Activated CD4-positive, alpha-beta T cell treated with anti-CD3 and anti-CD28 coated beads, Interleukin-2, Interleukin-6, amounts not matched to agents 100 ng/mL and 50 ng/mL, durations not matched to agents 16 hours and 8 hours (primary cell): ENCODE measurements at regions not wholly inside any gene's neighbourhood (a gene's known extent, or its start where the extent isn't known, plus 50 kb on each side); places are given as distances from the start of the nearest gene placed in this dataset.

Source experiments
- DNase-seq: peaks from one replicate; pipeline ENCODE4 v3.0.0-alpha.2; 2020

DNA sequence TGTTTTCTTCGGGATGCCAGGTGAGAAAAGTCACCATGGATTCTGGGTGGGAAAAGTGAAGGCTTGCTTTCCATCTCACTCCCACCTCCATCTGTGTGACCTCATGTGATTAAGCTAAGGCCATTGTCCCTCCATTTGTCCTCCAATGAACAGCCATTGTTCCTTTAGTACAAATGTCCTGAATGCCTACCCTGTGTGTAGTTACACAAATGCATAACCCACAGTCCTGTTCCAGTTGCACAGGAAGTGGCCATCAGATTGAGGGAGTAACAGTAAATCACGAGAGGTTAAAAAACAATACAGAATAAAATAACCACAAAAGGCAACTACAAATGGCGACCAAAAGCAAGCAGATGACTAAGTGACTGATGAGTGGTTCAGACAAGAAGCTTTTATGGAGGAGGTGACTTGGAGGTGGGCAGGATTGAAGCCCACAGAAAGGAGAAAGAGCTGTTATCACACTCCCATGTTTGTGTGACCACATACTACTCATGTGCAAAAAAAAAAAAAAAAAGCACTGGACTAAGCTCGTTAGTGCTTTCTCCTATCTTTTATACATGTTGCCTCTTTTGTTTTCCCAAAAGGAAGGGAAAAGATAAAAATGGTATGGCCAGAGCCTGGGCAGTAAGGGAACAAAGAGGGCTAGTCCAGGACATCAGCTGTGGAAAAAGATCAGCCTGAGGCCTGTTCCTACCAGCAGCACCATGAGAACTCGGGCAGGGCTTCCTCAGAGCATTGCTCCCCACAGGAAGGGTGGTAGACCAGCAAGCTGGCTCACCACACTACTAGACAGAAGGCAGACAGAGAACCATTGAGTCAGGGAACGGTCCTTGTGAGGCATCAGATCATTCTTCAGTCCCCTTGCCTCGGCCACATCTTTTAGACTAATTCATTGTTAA, 111.0 kb downstream of the TFAP2A start:
- no peak for DNase-seq

DNA sequence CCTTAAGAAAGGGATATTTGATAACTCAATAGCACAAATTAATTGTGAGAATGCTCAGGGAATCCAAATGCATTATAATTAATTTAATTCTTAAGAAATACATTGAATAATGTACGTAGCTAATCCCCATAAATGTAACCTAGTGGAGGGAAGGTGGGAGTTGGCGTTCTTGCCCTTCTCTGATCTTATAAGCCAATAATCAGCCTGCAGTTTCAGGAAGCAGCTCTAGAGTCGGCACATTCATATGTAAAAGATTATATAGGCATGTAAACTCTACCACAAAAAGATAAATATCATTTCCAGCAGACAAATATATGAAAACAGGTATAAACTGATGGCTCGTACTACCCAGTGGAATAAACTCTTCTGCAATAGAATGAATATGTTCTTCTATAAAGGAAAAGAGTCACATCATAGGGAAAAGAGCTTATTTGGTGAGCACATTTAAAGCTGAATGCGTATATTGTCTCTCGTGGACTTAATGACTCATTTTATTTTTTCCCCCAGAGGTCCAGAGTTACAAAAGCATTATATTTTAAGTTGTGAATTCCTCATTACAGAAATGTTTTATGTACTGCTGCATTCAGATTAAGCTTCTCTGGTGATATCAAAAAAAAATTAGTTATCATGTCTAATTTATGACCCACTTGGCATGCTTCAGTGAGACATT, 112.2 kb downstream of the TFAP2A start:
- no peak for DNase-seq

DNA sequence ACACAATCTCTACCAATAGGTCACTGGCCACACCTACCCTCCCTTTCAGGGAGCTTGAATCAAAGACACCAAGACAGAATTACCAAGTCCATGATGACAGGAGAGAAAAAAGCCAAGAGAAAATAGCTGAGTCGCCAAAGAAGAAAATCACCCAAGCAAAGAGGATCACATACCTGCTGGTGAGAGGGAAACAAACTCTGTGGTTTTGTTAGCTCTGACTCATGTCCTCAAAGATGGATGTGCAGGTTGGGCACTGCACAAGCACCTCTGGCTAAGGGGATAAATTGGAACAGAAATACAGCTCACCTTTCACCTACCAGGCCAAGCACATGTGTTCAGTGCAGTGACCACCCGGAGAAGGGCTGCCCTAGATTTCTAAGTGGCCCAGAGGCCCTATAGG, 114.8 kb downstream of the TFAP2A start:
- no peak for DNase-seq

DNA sequence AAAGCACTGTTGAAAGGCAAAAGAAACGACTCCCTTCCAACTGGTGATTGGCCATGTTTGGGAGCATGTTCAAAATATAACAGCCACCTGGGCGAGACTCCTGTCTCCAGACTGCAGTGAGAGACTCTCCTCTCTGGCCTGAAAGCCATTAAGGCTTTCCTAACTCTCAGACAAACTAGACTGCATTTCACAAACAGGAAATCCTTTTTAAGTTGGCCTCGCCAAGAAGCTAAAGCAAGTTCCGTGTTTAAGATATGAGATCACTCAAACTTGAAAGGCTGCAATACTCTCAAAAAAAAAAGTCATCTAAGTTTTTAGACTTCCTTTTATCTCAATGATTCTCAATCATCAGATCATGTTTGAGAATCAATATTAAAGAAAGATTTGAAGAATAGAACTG, 117.0 kb downstream of the TFAP2A start:
- DNase-seq = no peak

DNA sequence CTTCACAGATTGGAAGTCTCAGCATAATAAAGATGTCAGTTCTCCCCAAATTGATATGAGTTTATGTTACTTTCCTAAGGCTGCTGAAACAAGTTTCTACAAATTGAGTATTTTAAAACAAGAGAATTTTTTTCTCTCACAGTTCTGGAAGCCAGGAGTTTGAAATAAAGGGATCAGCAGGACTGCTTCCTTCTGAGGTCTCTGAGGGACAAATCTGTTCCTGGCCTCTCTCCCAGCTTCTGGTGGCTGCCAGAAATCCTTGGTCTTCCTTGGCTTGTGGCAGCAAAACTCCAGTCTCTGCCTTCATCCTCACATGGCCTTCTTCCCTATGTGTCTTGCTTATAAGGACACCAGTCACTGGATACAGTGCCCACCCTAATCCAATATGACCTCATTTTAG, 136.1 kb downstream of the TFAP2A start:
- no peak for DNase-seq

DNA sequence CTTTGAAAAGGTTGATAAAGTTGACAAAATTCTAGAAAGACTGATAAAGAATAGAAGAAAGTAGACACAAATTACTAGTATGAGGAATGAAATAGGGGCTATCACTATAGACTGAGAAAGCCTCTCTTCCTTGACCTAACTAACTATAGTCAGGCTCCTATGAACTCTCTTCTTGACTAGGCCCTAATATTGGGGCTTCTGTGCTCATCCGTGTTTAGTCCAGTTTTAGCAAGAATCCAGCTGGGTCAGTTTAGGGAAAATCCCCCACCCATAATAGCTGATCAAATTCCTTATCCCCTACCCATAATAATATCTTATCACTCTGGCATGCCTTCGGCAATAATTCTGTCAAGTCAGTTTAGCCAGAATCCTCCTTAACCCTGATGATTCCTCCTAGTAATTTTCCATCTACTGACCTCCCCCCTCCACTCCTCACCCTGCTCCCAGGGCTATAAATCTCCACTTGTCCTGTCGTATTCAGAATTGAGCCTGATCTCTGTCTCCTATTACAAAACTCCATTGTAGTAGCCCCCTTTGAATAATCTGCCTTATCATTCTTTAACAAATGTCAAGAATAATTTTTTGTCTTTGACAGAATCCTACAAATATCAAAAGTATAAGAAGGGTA, 138.1 kb downstream of the TFAP2A start:
- DNase-seq = no peak

DNA sequence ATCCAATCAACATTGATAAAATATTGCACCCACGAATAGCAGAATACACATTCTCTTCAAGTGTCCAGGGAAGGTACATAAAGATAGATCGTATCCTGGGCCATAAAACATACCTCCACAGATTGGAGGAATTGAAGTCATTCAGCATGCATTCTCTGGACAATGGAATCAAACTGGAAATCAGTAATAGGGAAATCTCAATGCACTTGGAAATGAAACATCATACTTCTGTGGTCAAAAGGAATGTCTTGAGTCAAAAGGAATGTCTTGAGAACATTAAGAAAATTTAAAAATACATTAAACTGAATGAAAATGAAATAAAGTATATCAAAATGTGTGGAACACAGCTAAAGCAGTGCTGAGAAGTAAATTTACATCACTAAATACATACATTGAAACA, 138.8 kb downstream of the TFAP2A start:
- no peak for DNase-seq

DNA sequence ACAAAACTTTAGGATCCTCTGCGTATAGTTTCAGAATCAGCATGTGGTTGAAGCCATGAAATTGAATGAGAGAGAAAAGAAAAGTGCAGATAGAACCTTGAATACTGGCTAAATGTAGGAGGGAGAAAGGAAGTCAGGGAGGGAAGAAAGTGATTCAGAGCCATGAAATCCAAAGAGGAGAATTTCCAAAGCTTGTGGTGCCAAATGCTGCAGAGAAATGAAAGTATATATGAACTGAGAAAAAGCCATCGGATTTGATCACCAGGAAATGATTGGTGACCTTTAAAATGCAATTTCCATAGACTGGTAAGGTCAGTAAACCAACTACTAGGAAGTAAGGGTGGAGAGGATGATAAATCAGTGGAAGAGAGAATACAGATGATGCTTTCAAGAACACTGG, 142.3 kb downstream of the TFAP2A start:
- DNase-seq = no peak

DNA sequence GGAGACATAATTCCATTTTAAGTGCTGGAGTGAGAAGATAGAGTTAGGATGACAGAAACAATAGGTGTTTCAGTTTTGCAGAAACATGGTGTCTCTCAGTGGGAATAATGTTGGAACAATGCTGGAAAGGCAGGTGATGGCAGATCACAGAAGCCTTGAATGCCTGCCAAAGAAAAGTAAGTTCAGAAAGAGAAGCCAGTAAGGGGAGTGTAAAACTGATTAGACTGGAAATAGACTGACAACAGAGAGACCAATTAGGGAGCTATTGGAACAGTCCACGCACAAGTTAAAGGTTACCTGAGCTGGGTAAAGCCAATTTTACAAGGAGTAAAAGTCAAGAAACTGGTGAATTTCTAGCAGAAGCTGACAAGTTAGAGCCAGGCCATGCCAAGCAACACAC, 142.9 kb downstream of the TFAP2A start:
- DNase-seq = no peak

DNA sequence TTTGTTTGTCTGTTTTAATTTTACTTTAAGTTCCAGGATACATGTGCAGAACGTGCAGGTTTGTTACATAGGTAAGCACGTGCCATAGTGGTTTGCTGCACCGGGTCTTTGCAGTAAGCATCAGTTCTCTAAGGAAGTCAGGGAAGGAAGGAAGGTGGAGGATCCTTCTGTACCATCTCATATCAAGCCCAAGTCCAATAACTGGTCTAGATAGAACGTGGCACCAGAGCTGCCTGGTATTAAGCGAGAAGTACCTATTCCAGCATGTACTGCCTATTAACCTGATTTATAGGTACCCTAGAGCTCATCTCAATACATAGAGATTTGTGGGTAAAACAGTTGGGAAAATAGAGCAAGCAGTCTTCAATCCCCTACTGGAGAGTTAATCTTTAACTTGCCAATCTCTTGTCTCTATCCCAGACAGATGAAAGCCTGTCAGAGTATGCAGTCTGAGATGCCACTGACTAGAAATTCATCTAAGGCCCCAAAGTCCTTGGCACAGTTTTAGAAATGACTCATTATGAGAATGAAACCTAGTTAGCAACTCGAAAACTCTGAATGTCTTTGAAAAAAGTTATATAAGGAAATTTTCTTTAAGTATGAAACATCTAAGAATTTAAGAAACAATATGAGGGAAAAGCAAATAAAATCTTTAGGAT, 144.9 kb downstream of the TFAP2A start:
- DNase-seq = no peak

DNA sequence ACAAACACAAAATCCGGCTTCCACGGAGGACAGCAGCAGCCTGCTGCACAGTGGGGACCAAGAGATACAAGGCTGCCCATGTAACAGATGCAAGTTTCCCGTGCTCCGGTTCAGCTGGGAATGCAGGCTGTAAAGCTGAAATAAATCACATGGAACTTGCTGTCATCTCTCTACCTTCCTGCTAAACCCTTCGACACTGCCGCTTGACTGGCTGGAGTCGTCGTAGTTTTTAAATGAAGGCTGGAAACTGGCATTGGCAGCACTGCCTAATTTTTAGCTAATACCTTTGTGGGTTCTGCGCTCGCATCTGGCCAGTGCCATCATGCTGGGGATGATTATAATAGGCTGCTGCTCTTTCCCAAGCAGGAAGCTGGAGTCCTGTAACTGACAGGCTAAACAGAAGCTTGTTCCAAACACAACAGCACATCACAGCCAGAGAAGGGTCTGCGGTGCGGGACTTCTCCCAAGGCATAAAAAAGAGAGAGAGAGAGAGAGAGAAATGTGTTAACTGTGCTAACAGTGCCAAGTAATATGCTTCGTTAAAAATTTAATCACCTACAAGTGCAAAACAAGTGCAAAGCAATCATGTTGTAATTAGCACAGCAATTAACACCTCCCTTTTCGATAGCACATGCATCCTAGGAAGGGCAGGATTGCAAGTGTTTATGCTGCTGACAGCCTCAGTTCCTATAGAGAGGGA, 146.1 kb downstream of the TFAP2A start:
- DNase-seq = no peak

DNA sequence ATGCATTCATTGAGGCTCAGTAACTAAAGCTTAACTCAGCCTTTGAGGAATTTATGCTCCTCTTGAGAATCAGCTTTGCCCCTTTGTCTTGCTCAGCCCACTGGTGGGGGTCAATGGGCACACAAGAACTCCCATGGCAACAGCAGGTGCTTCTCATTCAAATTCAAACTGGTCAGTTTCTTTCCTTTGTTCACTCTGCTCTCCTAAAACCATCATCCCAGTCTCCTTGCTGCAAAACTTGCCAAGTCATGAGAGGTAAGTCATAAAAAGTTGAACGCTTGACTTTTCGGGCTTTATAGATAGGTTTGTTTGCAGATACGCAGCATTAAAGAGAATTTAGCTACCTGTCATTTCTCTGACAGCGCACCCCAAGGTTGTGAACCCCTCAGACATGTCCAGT, 146.8 kb downstream of the TFAP2A start:
- DNase-seq = no peak

DNA sequence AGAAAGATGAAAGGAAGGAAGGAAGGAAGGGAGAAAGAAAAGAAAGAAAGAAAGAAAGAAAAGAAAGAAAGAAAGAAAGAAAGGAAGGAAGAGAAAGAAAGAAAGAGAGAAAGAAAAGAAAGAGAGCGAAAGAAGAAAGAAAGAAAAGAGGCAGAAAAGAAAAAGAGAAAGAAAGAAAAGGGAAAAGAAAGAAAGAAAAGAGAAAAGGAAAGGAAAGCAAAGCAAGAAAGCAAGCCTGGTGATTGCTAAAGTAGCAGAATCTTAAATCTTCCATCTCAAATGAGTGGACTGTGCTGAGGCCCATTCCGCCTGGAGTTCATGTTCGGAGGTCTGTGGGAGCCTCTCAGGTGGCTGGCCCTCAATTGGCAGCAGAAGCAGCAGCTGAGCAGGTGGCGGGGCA, 148.4 kb downstream of the TFAP2A start:
- no peak for DNase-seq

DNA sequence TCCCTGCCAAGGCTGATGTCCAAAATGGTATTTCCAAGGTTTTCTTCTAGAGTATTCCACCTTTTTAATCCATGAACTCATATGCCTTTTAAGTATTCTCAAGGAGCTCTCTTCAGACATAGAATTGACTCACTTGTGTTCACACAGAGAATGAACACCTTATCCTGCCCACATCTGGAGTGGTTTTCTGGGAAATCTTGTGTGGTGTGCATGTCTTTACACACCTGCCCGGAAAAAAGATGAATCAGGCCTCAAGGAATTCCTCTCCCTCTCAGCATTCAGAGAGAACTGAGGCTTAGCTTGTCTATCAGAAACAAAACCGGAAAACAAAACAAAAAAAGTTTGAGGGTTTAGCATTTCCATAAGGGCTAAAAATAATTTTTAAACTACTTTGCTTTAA, 148.8 kb downstream of the TFAP2A start:
- DNase-seq = no peak

DNA sequence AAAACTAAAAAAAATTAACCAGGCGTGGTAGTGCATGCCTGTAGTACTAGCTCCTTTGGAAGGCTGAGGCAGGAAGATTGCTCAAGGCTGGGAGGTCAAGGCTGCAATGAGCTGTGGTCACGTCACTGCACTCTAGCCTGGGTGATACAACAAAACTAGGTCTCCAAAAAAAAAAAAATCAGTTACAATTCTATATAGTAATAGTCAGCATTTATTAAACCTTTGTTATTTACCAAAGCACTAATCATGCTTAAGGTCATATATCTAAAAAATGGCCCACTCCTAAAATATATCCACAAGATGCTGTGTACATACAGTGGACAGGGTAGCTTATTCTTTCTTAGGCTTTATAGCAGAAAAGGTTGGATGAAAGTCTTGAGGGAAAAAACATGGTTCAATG, 152.4 kb downstream of the TFAP2A start:
- DNase-seq = no peak

DNA sequence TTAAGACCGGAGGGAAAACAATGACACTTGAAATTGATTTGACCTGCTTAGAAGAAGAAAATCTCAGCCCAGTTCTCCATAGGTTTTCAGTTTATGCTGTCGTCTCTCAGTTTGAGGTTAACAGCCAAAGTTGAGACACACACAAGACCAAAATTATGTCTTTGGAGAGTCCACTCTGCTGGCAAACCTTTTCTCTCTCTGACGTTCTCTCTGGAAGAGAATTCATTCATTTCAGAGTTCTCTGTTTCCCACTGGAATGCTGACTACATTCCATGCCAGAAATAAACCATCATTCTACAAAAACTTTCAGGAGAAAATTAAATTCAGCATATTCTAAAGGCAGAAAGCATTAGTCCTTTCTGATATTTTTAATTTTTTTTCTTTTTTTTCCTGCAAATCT, 155.2 kb downstream of the TFAP2A start:
- DNase-seq = no peak

DNA sequence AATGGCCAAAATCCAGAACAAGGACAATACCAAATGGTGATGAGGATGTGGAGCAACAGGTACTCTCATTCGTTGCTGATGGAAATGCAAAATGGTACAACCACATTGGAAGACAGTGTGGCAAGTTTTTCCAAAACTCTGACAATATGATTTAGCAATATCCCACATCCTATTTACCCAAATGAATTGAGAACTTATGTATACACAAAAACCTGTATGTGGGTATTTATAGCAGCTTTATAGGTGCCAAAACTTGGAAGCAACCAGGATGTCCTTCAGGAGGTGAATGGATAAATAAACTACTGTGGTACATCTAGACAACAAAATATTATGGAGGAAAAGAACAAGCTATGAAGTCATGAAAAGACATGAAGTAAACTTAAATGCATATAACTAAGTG, 156.5 kb downstream of the TFAP2A start:
- DNase-seq = no peak

DNA sequence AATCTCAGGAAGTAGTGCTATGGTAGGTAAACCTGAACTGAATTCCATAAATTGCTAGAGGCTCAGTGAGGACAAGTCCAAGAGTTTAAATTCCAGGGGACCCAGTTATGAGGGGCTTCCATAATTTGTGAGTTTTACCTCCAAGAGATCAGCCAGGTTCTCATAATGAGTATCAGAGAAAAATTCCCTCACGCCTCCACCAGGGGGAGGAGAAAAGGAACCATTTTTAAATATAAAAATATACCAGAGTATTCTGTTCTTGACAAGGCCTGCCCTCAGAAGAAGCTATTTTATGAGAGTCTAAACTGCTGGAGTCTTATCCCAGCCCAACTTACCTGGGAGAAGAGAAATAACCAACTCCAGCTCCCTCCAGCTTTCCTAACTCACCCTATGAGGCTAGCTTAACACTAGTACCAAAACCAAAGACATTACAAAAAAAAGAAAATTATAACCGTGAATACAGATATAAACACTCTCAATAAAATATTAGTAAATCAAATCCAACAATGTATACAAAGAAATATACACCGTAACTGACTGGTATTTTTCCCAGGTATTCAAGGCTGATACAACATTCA, 158.7 kb downstream of the TFAP2A start:
- DNase-seq = no peak

DNA sequence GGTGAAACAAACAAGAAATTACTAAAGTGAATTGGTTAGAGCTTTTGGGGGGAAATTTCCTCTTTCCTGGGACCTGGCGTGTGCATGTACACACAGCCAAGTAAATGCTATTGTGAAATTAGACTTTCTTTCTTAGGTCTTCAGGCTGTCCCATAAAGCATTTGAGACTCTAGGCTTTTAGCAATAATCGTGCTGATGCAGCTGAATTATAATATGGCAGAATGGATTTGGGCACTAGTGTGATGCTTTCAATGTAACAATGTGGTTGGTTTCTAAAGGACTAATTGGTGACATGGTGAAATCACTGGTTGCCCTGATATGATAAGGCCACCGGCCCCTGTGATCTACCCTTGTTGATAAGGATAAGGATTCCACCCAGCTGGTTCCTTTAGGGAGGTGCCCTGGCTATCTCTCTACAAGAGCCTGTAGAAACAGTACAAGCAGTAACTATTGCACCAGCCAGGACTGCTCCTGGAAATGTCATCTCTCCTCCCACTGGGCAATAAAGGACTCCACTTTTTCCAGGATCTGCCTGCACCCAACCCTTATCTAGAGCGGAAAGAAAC, 164.1 kb downstream of the TFAP2A start:
- DNase-seq = no peak

DNA sequence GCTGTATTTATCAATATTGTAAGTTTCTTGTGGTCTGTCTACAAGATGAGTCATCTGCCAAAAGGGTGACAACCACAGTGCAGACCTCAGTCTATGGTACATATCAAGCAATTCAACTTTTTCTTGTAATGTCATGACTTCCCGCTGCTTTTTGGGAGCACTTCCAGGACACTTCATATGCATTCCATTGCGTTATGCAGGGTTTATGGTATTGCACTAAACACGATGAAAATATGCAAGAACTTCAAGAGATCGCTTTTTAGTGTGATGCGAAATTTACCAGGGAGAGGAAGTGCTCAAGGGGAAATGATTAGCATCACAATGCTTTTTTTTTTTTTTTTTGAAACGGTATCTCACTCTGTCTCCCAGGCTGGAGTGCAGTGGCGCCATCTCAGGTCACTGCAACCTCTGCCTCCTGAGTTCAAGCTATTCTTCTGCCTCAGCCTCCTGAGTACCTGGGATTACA, 166.5 kb downstream of the TFAP2A start:
- no peak for DNase-seq

DNA sequence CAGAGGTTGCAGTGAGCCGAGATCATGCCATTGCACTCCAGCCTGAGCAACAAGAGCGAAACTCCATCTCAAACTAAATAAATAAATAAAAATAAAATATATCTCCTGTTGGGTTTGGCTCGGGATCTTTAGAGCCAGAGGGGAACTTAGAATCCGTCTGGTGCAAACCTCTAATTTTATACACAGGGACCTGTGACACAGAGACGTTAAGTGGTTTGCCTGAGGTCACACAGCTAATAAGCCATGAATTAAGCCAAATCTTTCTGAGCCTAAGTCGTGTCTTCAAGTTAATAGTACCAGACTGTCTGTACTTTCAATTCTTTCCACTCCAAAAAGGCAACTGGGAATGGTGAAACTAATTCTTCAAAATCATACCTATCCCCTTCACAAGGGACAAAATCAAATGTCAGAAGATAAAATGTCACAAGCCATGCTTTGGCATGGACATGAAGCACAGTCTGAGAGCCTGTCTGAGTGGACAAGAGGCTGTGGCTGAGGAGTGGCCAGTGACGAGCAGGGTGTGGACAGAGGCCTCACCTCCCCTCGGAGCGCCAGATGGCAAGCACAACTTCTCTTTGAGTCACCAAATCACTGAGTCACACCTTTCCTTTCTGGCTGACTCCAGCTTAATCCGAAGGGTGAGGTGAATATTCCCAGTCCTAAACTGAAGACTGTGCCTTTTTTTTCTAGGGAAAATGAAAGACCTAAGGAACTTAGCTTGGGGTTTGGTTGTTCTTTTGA, 177.4 kb downstream of the TFAP2A start:
- no peak for DNase-seq
